ENCODE measurements at regions not wholly inside any gene's neighbourhood (a gene's known extent, or its start where the extent isn't known, plus 50 kb on each side); places are given as distances from the start of the nearest gene placed in this dataset.

DNA sequence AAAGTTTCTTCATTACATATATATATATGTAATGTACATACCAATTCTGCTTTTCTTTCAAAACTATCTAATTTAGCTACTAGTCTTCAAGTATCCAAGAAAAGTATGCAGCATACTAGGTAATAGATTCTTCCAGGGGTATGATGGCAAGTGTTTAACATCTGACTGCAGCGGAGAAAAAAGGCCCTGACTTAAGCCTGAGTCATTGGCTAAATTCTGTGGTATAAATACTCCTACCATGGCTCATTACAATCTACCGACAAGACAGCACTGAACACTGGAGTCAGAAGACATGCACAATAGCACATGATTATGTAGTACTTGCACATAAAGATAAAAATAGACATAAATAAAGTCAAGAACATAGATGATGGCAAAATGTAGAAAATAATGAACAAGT lies 439.9 kb downstream of the BRINP1 start:
- H3K9ac ChIP-seq (ENCODE audit: extremely low read depth, insufficient read length, low read length): no peak overlapping the region
- Mint-ChIP-seq H3K4me3 (no peak overlapping the region), H3K27ac (no peak overlapping the region), H3K36me3 (ENCODE audit: insufficient read depth in 1 of 3, low read depth in 3 of 3) (no peaks in the 10 kb centered on the region), H3K9me3 (no peaks in the 10 kb centered on the region), H3K4me1 (peaks cover 6% of the 10 kb centered on the region in 2 experiments), H3K27me3 (ENCODE audit: low read depth) (no peaks in the 10 kb centered on the region)
- H3K79me1 ChIP-seq (ENCODE audit: insufficient read depth, low read depth, low read length, poor library complexity, severe bottlenecking): no peaks in the 10 kb centered on the region
- no peak overlapping the region for H3K4me2 ChIP-seq (ENCODE audit: insufficient read depth, insufficient read length, low read length)
- H3K27me3 ChIP-seq (ENCODE audit: insufficient read depth, low read length): no peaks in the 10 kb centered on the region
- no peaks in the 10 kb centered on the region for H3K23me2 ChIP-seq (ENCODE audit: insufficient read length, low read depth, low read length, poor library complexity, severe bottlenecking)
- H2BK20ac ChIP-seq (ENCODE audit: low read depth, low read length, poor library complexity, severe bottlenecking): no peak overlapping the region
- H3K27ac ChIP-seq (ENCODE audit: insufficient read length, low read depth, low read length): no peak overlapping the region
- H3K14ac ChIP-seq (ENCODE audit: insufficient read depth, low read length): no peak overlapping the region
- H3K4ac ChIP-seq (ENCODE audit: low read depth, low read length): no peak overlapping the region
- no peak overlapping the region for H4K91ac ChIP-seq (ENCODE audit: insufficient read length, low read depth, low read length)
- no peak overlapping the region for H4K8ac ChIP-seq (replicated peaks; ENCODE audit: insufficient read length, low read depth, low read length)
- TF ChIP-seq, protein P1, sequence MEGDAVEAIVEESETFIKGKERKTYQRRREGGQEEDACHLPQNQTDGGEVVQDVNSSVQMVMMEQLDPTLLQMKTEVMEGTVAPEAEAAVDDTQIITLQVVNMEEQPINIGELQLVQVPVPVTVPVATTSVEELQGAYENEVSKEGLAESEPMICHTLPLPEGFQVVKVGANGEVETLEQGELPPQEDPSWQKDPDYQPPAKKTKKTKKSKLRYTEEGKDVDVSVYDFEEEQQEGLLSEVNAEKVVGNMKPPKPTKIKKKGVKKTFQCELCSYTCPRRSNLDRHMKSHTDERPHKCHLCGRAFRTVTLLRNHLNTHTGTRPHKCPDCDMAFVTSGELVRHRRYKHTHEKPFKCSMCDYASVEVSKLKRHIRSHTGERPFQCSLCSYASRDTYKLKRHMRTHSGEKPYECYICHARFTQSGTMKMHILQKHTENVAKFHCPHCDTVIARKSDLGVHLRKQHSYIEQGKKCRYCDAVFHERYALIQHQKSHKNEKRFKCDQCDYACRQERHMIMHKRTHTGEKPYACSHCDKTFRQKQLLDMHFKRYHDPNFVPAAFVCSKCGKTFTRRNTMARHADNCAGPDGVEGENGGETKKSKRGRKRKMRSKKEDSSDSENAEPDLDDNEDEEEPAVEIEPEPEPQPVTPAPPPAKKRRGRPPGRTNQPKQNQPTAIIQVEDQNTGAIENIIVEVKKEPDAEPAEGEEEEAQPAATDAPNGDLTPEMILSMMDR (conservative IDR thresholded peaks at IDR 0.05): no peak
- no peaks in the 10 kb centered on the region for H3K4me1 ChIP-seq (ENCODE audit: insufficient read depth, low read length)
- H3K56ac ChIP-seq (ENCODE audit: insufficient read length, low read depth, low read length): no peak overlapping the region
- H2BK12ac ChIP-seq (ENCODE audit: insufficient read length, low read depth, low read length): no peak overlapping the region
- H3K79me2 ChIP-seq (ENCODE audit: insufficient read depth, low read length): no peaks in the 10 kb centered on the region
- H2BK15ac ChIP-seq (ENCODE audit: low read depth, low read length): no peak overlapping the region
- no peak overlapping the region for H2BK120ac ChIP-seq (ENCODE audit: low read depth, low read length, poor library complexity, severe bottlenecking)
- no peak for DNase-seq
- WGBS (ENCODE audit: extremely low coverage, insufficient read length, low lambda C conversion rate): no CpG with 5 or more reads among the region's 2 CpGs
- no peak overlapping the region for H2BK5ac ChIP-seq (ENCODE audit: insufficient read length, low read length)
- no peak overlapping the region for H2AFZ ChIP-seq (ENCODE audit: low read length)
- H3K23ac ChIP-seq (ENCODE audit: insufficient read length, low read depth, low read length): no peak overlapping the region
- H3K18ac ChIP-seq (ENCODE audit: insufficient read length, low read depth, low read length): no peak overlapping the region
- H3K9me3 ChIP-seq (ENCODE audit: control insufficient read depth, low read depth, low read length): no peaks in the 10 kb centered on the region
- H4K5ac ChIP-seq (ENCODE audit: insufficient read length, low read depth, low read length): no peak overlapping the region
- H3T11ph ChIP-seq (ENCODE audit: low read length): no peak overlapping the region
- H2AK5ac ChIP-seq (ENCODE audit: insufficient read length, low read length): no peak overlapping the region
- no peaks in the 10 kb centered on the region for H4K20me1 ChIP-seq (ENCODE audit: control insufficient read depth, insufficient read depth, insufficient read length)

Data from H9 (cell line).